Breast epithelium (tissue), 4 donors: ENCODE measurements at regions not wholly inside any gene's neighbourhood (a gene's known extent, or its start where the extent isn't known, plus 50 kb on each side); places are given as distances from the start of the nearest gene placed in this dataset.

Source experiments
- DNase-seq, 2 donors: peaks; one replicate each; pipeline ENCODE4 v3.0.0-alpha.2; 2019; ENCODE audit warnings: low spot score in 2 of 2
- H3K27ac ChIP-seq, 2 donors: fragments of 200-600 bp; sonication (generic) in 1 of 2; one replicate each; pipeline ENCODE4 v1.5.1; 2016 to 2019; ENCODE audit warnings: mild to moderate bottlenecking in 1 of 2
- H3K27me3 ChIP-seq, 2 donors: fragments of 200-600 bp; sonication (generic) in 1 of 2; one replicate each; pipeline versions ENCODE4 v1.5.1 to v1.6.0; 2017 to 2019; ENCODE audit warnings: control low read depth in 1 of 2, mild to moderate bottlenecking in 1 of 2
- H3K36me3 ChIP-seq: fragments of 200-600 bp; one replicate; pipeline ENCODE4 v1.5.1; 2019
- H3K4me1 ChIP-seq, 2 donors: fragments of 200-600 bp; sonication (generic); one replicate each; pipeline ENCODE4 v1.5.1; 2016 to 2019; ENCODE audit warnings: control low read depth in 1 of 2
- H3K4me3 ChIP-seq, 3 donors: fragments of 200-600 bp; sonication (generic); 1 replicate in 2 of 3; 2 replicates in 1 of 3; pipeline ENCODE4 v1.5.1; 2016 to 2019; ENCODE audit warnings: mild to moderate bottlenecking in 3 of 3, moderate library complexity in 2 of 3
- H3K9me3 ChIP-seq, 2 donors: fragments of 200-600 bp; sonication (generic) in 1 of 2; one replicate each; pipeline ENCODE4 v1.5.1; 2016 to 2019; ENCODE audit warnings: control low read depth in 1 of 2
- CTCF ChIP-seq, 3 donors: fragments of 450-650 bp; IDR thresholded peaks; one replicate each; pipeline ENCODE4 v1.5.1; 2016 to 2017; ENCODE audit warnings: antibody characterized with exemption in 3 of 3, mild to moderate bottlenecking in 3 of 3, moderate library complexity in 3 of 3
- POLR2A ChIP-seq: fragments of 450-650 bp; IDR thresholded peaks from one replicate; pipeline ENCODE4 v1.6.1; 2016; ENCODE audit warnings: antibody characterized with exemption, mild to moderate bottlenecking, moderate library complexity
- POLR2AphosphoS5 ChIP-seq, 3 donors: sonication (generic); formaldehyde crosslinking; IDR thresholded peaks; one replicate each; pipeline ENCODE4 v1.6.1; 2017; ENCODE audit warnings: antibody characterized with exemption in 3 of 3
- intact Hi-C: fragments of 100-400 bp; cut with DNase I; formaldehyde crosslinking; loops from one replicate; pipeline ENCODE4 v1.15.1; 2023; ENCODE audit warnings: low total_unique reads

- H3K4me3 ChIP-seq = peak overlapping the region in 1 of 3 donors; percentile 21
- no peaks in the 10 kb centered on the region for H3K4me1 ChIP-seq
- intact Hi-C loops = no loop called here
- no peaks in the 10 kb centered on the region for H3K27me3 ChIP-seq
- H3K27ac ChIP-seq = no peak overlapping the region
- H3K36me3 ChIP-seq = no peaks in the 10 kb centered on the region
- TF ChIP-seq POLR2AphosphoS5 (IDR thresholded peaks at IDR 0.05) (no peak), POLR2A (no peak), CTCF (IDR thresholded peaks at IDR 0.05) (no peak)
- H3K9me3 ChIP-seq = no peaks in the 10 kb centered on the region
- no peak for DNase-seq
These were observed 335.4 kb upstream of the CDH2 start for GRCh38 chr18:28512357-28512756.

- no peaks in the 10 kb centered on the region for H3K36me3 ChIP-seq
- H3K27me3 ChIP-seq = no peaks in the 10 kb centered on the region
- intact Hi-C loops = no loop called here
- H3K4me1 ChIP-seq = no peaks in the 10 kb centered on the region
- H3K9me3 ChIP-seq = no peaks in the 10 kb centered on the region
- H3K27ac ChIP-seq = no peak overlapping the region
- no peak overlapping the region for H3K4me3 ChIP-seq
- no peak for DNase-seq
- TF ChIP-seq CTCF (IDR thresholded peaks at IDR 0.05) = no peak
- TF ChIP-seq POLR2A = no peak
- no peak for TF ChIP-seq POLR2AphosphoS5 (IDR thresholded peaks at IDR 0.05)
These were observed 334.5 kb upstream of the CDH2 start for GRCh38 chr18:28511413-28511821.

GRCh38 chr18:28510210-28510609, 333.3 kb upstream of the CDH2 start:
- Histone ChIP-seq H3K27ac (no peak overlapping the region), H3K36me3 (no peaks in the 10 kb centered on the region), H3K27me3 (no peaks in the 10 kb centered on the region), H3K9me3 (no peaks in the 10 kb centered on the region), H3K4me3 (no peak overlapping the region), H3K4me1 (no peaks in the 10 kb centered on the region)
- TF ChIP-seq CTCF (IDR thresholded peaks at IDR 0.05) (no peak), POLR2AphosphoS5 (IDR thresholded peaks at IDR 0.05) (no peak), POLR2A (no peak)
- intact Hi-C loops = no loop called here
- no peak for DNase-seq

GRCh38 chr18:28504066-28504465, 327.1 kb upstream of the CDH2 start:
- Histone ChIP-seq H3K36me3 (no peaks in the 10 kb centered on the region), H3K27ac (no peak overlapping the region), H3K9me3 (no peaks in the 10 kb centered on the region), H3K4me1 (no peaks in the 10 kb centered on the region), H3K27me3 (no peaks in the 10 kb centered on the region), H3K4me3 (no peak overlapping the region)
- no peak for TF ChIP-seq POLR2A
- no peak for TF ChIP-seq CTCF (IDR thresholded peaks at IDR 0.05)
- TF ChIP-seq POLR2AphosphoS5 (IDR thresholded peaks at IDR 0.05) = no peak
- DNase-seq = no peak
- intact Hi-C loops = no loop called here

- DNase-seq = no peak
- Histone ChIP-seq H3K27ac (no peak overlapping the region), H3K4me3 (no peak overlapping the region), H3K27me3 (no peaks in the 10 kb centered on the region), H3K4me1 (no peaks in the 10 kb centered on the region), H3K36me3 (no peaks in the 10 kb centered on the region), H3K9me3 (no peaks in the 10 kb centered on the region)
- intact Hi-C loops = no loop called here
- TF ChIP-seq CTCF (IDR thresholded peaks at IDR 0.05) = no peak
- no peak for TF ChIP-seq POLR2A
- no peak for TF ChIP-seq POLR2AphosphoS5 (IDR thresholded peaks at IDR 0.05)
These were observed 317.2 kb upstream of the CDH2 start for GRCh38 chr18:28494151-28494550.
